ENCODE measurements at regions not wholly inside any gene's neighbourhood (a gene's known extent, or its start where the extent isn't known, plus 50 kb on each side); places are given as distances from the start of the nearest gene placed in this dataset.
"Not testable (repeated sequence)": the region's sequence is repeated elsewhere in the genome, so short reads cannot be mapped to it uniquely, and the experiment has no call there.

- no peak for DNase-seq
Measured at GRCh38 chr15:93413745-93414144, 324.7 kb upstream of the RGMA start.

GRCh38 chr15:93399121-93399520 lies 310.1 kb upstream of the RGMA start:
- no peak for DNase-seq

- DNase-seq = no peak
Measured at GRCh38 chr15:93389211-93389610, 300.2 kb upstream of the RGMA start.

GRCh38 chr15:93384886-93385285 lies 295.9 kb upstream of the RGMA start:
- no peak for DNase-seq

- no peak for DNase-seq
Measured at GRCh38 chr15:93382200-93382820, 293.3 kb upstream of the RGMA start.

GRCh38 chr15:93378558-93378957 lies 289.5 kb upstream of the RGMA start:
- no peak for DNase-seq

- DNase-seq = no peak
Measured at GRCh38 chr15:93372865-93373223, 283.8 kb upstream of the RGMA start.

GRCh38 chr15:93372208-93372864 lies 283.3 kb upstream of the RGMA start:
- no peak for DNase-seq

- no peak for DNase-seq
Measured at GRCh38 chr15:93366387-93367100, 277.5 kb upstream of the RGMA start.

GRCh38 chr15:93362821-93363220 lies 273.8 kb upstream of the RGMA start:
- DNase-seq = no peak

- DNase-seq = no peak
Measured at GRCh38 chr15:93362203-93362602, 273.2 kb upstream of the RGMA start.

- no peak for DNase-seq
Measured at GRCh38 chr15:93361703-93362102, 272.7 kb upstream of the RGMA start.

- no peak for DNase-seq
Measured at GRCh38 chr15:93360976-93361375, 272.0 kb upstream of the RGMA start.

GRCh38 chr15:93360318-93360717 lies 271.3 kb upstream of the RGMA start:
- DNase-seq = no peak

- DNase-seq = no peak
Measured at GRCh38 chr15:93359425-93360131, 270.6 kb upstream of the RGMA start.

GRCh38 chr15:93359060-93359408 lies 270.0 kb upstream of the RGMA start:
- no peak for DNase-seq

GRCh38 chr15:93358166-93359059 lies 269.4 kb upstream of the RGMA start:
- DNase-seq = no peak

- DNase-seq = no peak
Measured at GRCh38 chr15:93348711-93349545, 259.9 kb upstream of the RGMA start.

GRCh38 chr15:93347986-93348385 lies 259.0 kb upstream of the RGMA start:
- no peak for DNase-seq

- DNase-seq = no peak
Measured at GRCh38 chr15:93345981-93346380, 257.0 kb upstream of the RGMA start.

- not testable (repeated sequence) for DNase-seq
Measured at GRCh38 chr15:93343402-93343801, 254.4 kb upstream of the RGMA start.

- no peak for DNase-seq
Measured at GRCh38 chr15:93341164-93341563, 252.2 kb upstream of the RGMA start.

Measured in CD4-positive, alpha-beta T cell treated with Interleukin-17A for 4 hours (primary cell).